ENCODE measurements at regions not wholly inside any gene's neighbourhood (a gene's known extent, or its start where the extent isn't known, plus 50 kb on each side); places are given as distances from the start of the nearest gene placed in this dataset.

DNA sequence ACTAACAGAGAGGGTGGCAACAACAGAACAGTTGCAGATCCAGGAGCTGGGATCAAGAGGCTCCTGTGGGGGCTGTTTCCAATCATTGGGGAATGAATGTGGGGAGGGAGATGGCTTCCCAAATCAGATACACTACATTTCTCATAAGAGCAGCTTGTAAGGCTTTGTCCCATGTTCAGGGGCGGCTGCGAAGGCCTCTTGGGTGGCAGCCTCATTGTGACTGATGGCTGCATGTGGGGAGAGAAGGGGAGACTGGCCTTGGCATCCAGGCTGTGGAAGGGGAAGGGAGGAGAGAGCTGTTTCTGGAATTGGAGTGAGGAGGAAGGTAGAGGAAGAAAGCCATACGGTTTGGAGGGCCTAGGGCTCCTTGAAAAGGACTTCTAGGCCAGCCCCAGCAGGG is 326.6 kb upstream of the RGMA start:
- no peak overlapping the region for H2AK5ac ChIP-seq (ENCODE audit: low read depth, low read length)
- H4K20me1 ChIP-seq (replicated peaks in 1 of 2; ENCODE audit: control insufficient read depth in 1 of 2, insufficient read depth in 2 of 2, low read length in 2 of 2) = no peaks in the 10 kb centered on the region
- POLR2A ChIA-PET (ENCODE audit: partially characterized antibody) = no interaction called here
- DNase-seq (ENCODE audit: low read depth in 1 of 2, low spot score in 2 of 2) = no peak
- no peaks in the 10 kb centered on the region for H3K79me2 ChIP-seq (ENCODE audit: control insufficient read depth in 1 of 2, insufficient read depth in 2 of 2, low read length in 2 of 2)
- H2BK120ac ChIP-seq (replicated peaks; ENCODE audit: low read depth, low read length) = no peak overlapping the region
- 90% methylated on average over 3 of the region's 3 CpGs; no CpG with 5 or more reads in 1 of the 2 experiments for WGBS, 2 experiments (ENCODE audit: extremely low coverage in 1 of 2, insufficient coverage in 1 of 2, insufficient read length in 1 of 2, insufficient replicate concordance in 2 of 2, low coverage in 1 of 2, low lambda C conversion rate in 2 of 2, missing lambda C conversion rate in 1 of 2)
- H3K23ac ChIP-seq (ENCODE audit: insufficient read length) = no peak overlapping the region
- FAIRE-seq = no peak
- no peak overlapping the region for H3K4me3 ChIP-seq (ENCODE audit: extremely low read depth in 1 of 4, insufficient read depth in 2 of 4, low read depth in 3 of 4, low read length in 4 of 4)
- no peak overlapping the region for H4K91ac ChIP-seq (replicated peaks; ENCODE audit: insufficient read length, low read length)
- H3K36me3 ChIP-seq (ENCODE audit: control insufficient read depth in 2 of 4, insufficient read depth in 4 of 4, low read length in 3 of 4) = no peaks in the 10 kb centered on the region
- H3K9ac ChIP-seq (replicated peaks in 1 of 4; ENCODE audit: extremely low read depth in 1 of 4, low read depth in 3 of 4, low read length in 3 of 4) = no peak overlapping the region
- no peak overlapping the region for H3K14ac ChIP-seq (ENCODE audit: insufficient read length)
- CTCF ChIA-PET (ENCODE audit: partially characterized antibody) = interaction anchor here (0.6 kb wide), 1 partner anchor 160 kb away, joined by 4 read pairs; no protein-coding TSS in a partner anchor
- H3K4me2 ChIP-seq (ENCODE audit: insufficient read depth in 1 of 2, low read depth in 2 of 2, low read length in 2 of 2) = no peak overlapping the region
- H3K23me2 ChIP-seq (ENCODE audit: low read depth, low read length) = 0 out of 2 replicates have a peak, but pooled peaks cover 3% of the 10 kb centered on the region
- no peak overlapping the region for H3K56ac ChIP-seq (replicated peaks; ENCODE audit: insufficient read length, low read depth, low read length)
- no peak overlapping the region for H3K4ac ChIP-seq (replicated peaks; ENCODE audit: insufficient read length, low read depth, low read length)
- H2BK12ac ChIP-seq (ENCODE audit: low read depth, low read length) = no peak overlapping the region
- no peaks in the 10 kb centered on the region for H3K79me1 ChIP-seq (ENCODE audit: low read depth, low read length)
- no peak overlapping the region for H3K27ac ChIP-seq (ENCODE audit: low read depth, low read length)
- no peak overlapping the region for H2BK20ac ChIP-seq (ENCODE audit: low read length)
- H3K18ac ChIP-seq (ENCODE audit: extremely low read depth, low read length) = no peak overlapping the region; the same call in 1 of the 2 replicates
- no peak for TF ChIP-seq PHF8 (conservative IDR thresholded peaks at IDR 0.05; ENCODE audit: low read depth, low read length)
- no peak for TF ChIP-seq TAF1 (IDR thresholded peaks at IDR 0.05; ENCODE audit: low read depth, low read length)
- TF ChIP-seq RBBP5 (IDR thresholded peaks at IDR 0.05; ENCODE audit: borderline replicate concordance, low read depth, low read length) = no peak
- no peak for TF ChIP-seq RAD21 (IDR thresholded peaks at IDR 0.05 in 1 of 2, conservative IDR thresholded peaks at IDR 0.05 in 1 of 2; ENCODE audit: low read depth in 2 of 2, low read length in 2 of 2)
- TF ChIP-seq GTF2F1 (IDR thresholded peaks at IDR 0.05; ENCODE audit: borderline replicate concordance, low read depth, low read length) = no peak
- TF ChIP-seq MAFK (IDR thresholded peaks at IDR 0.05; ENCODE audit: low read depth, low read length) = no peak
- TF ChIP-seq RFX5 (IDR thresholded peaks at IDR 0.05; ENCODE audit: borderline replicate concordance, low read depth, low read length) = no peak
- no peak for TF ChIP-seq KDM5A (IDR thresholded peaks at IDR 0.05; ENCODE audit: low read length)
- TF ChIP-seq SP4 (IDR thresholded peaks at IDR 0.05; ENCODE audit: low read length) = no peak
- no peaks in the 10 kb centered on the region for H3K9me3 ChIP-seq (ENCODE audit: insufficient read depth in 2 of 2, low read depth in 1 of 2, low read length in 1 of 2)
- no peak overlapping the region for H2AFZ ChIP-seq (ENCODE audit: low read length)
- no peak overlapping the region for H2BK5ac ChIP-seq (ENCODE audit: low read depth, low read length)
- H3K4me1 ChIP-seq (replicated peaks in 1 of 4; ENCODE audit: control insufficient read depth in 3 of 4, insufficient read depth in 4 of 4, low read length in 3 of 4) = no peaks in the 10 kb centered on the region; a peak in 1 of 7 replicates
- no peak overlapping the region for H4K8ac ChIP-seq (ENCODE audit: extremely low read depth, insufficient read depth, low read length)
- no peak overlapping the region for H4K5ac ChIP-seq (ENCODE audit: insufficient read length, low read depth, low read length)
- H3K27me3 ChIP-seq (replicated peaks in 1 of 4; ENCODE audit: control insufficient read depth in 3 of 4, extremely low read depth in 1 of 4, insufficient read depth in 3 of 4, low read length in 3 of 4) = no peaks in the 10 kb centered on the region
- H2BK15ac ChIP-seq (ENCODE audit: low read length) = no peak overlapping the region

All from H1 (cell line).